ENCODE measurements at regions not wholly inside any gene's neighbourhood (a gene's known extent, or its start where the extent isn't known, plus 50 kb on each side); places are given as distances from the start of the nearest gene placed in this dataset.

DNA sequence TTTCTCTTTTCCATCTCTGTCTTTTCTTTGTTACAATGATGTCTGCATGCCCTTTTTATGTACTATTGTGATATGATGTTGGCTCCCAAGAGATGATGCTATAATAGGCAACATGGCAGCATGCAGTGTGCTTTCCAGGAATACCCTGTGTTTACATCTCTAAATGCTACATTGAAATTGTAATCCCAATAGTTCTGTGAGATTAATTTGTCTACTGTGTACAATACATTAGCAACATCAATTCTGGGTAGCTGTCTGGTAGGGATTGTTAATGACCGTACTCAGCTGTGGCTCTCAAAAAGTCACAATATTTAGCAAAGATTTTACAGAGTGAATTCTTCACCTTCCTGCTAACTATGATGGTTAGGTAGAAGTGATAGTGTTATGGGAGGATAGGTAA, 225.6 kb upstream of the MMS22L start:
- TF ChIP-seq YY1 (IDR thresholded peaks at IDR 0.05; ENCODE audit: insufficient read depth, insufficient read length), result no peak
- no peak for TF ChIP-seq ZNF274 (IDR thresholded peaks at IDR 0.05; ENCODE audit: low read depth, low read length)
